IMR-90 (cell line): ENCODE measurements at regions not wholly inside any gene's neighbourhood (a gene's known extent, or its start where the extent isn't known, plus 50 kb on each side); places are given as distances from the start of the nearest gene placed in this dataset.

Source experiments
- ATAC-seq: fragments of 200-7000 bp; cut with Tn5 transposase; 2 replicates; pipeline ENCODE4 v1.9.1; 2020; ENCODE audit warnings: low read depth, mild to moderate bottlenecking, moderate library complexity
- BruUV-seq: library from RNA; stranded (reverse); fragments of 400-500 nt; replicated peaks from 2 replicates; lab custom pipeline; 2021; lab: Mats Ljungman, UMichigan
- CTCF ChIA-PET: fragments of 300-600 bp; formaldehyde crosslinking; extraction: SDS; loops from one replicate; lab custom pipeline; 2021; ENCODE audit warnings: antibody characterized with exemption; lab: Yijun Ruan, JAX
- POLR2A ChIA-PET: fragments of 300-600 bp; sonication (Branson Sonifier 250); formaldehyde crosslinking; loops from one replicate; lab custom pipeline; 2022; ENCODE audit warnings: antibody characterized with exemption; ENCODE audit not compliant: unreplicated experiment; lab: Charles Lee
- DNase-seq: peaks from one replicate; pipeline ENCODE4 v3.0.0; 2013
- H2AFZ ChIP-seq: replicated peaks from 2 replicates; pipeline ENCODE3; 2013; ENCODE audit warnings: low read length, mild to moderate bottlenecking; ENCODE audit not compliant: poor library complexity
- H2AK5ac ChIP-seq: 2 replicates; pipeline ENCODE4 v1.6.1; 2013; ENCODE audit warnings: low read depth, low read length, inconsistent platforms
- H2AK9ac ChIP-seq: replicated peaks from 2 replicates; pipeline ENCODE3; 2013; ENCODE audit warnings: mild to moderate bottlenecking, low read depth, low read length, moderate library complexity; ENCODE audit not compliant: poor library complexity
- H2BK120ac ChIP-seq: 2 replicates; pipeline ENCODE4 v1.6.1; 2013; ENCODE audit warnings: low read depth, low read length, inconsistent platforms
- H2BK15ac ChIP-seq: 3 replicates; pipeline ENCODE4 v1.6.1; 2013; ENCODE audit warnings: low read depth, low read length, inconsistent platforms
- H2BK20ac ChIP-seq: 2 replicates; pipeline ENCODE4 v1.6.1; 2013; ENCODE audit warnings: low read depth, mild to moderate bottlenecking, inconsistent platforms, low read length, moderate library complexity
- H2BK5ac ChIP-seq: 2 replicates; pipeline ENCODE4 v1.6.1; 2013; ENCODE audit warnings: mild to moderate bottlenecking, low read depth, low read length, inconsistent platforms; ENCODE audit not compliant: poor library complexity, severe bottlenecking
- H3K14ac ChIP-seq: replicated peaks from 2 replicates; pipeline ENCODE4 v1.6.1; 2013; ENCODE audit warnings: low read depth, low read length, inconsistent platforms
- H3K18ac ChIP-seq: 2 replicates; pipeline ENCODE4 v1.6.1; 2013; ENCODE audit warnings: low read depth, low read length, control low read depth
- H3K23ac ChIP-seq: 2 replicates; pipeline ENCODE4 v1.6.1; 2013; ENCODE audit warnings: low read depth, low read length, inconsistent platforms
- H3K27ac ChIP-seq: 2 replicates; pipeline ENCODE4 v1.5.1; 2013; ENCODE audit warnings: mild to moderate bottlenecking, control low read depth, low read length; ENCODE audit not compliant: insufficient read depth
- H3K27me3 ChIP-seq: 2 replicates; pipeline ENCODE4 v1.6.1; 2013; ENCODE audit warnings: low read length; ENCODE audit not compliant: control insufficient read depth, insufficient read depth
- H3K36me3 ChIP-seq: 2 replicates; pipeline ENCODE4 v1.6.1; 2013; ENCODE audit warnings: low read length, mixed read lengths; ENCODE audit not compliant: control insufficient read depth, insufficient read depth
- H3K4ac ChIP-seq: 2 replicates; pipeline ENCODE4 v1.6.1; 2013; ENCODE audit warnings: low read depth, low read length, inconsistent platforms
- H3K4me1 ChIP-seq: 2 replicates; pipeline ENCODE4 v1.6.1; 2013; ENCODE audit warnings: low read length, mixed read lengths; ENCODE audit not compliant: control insufficient read depth, insufficient read depth
- H3K4me2 ChIP-seq: 2 replicates; pipeline ENCODE4 v1.6.1; 2013; ENCODE audit warnings: low read depth, mild to moderate bottlenecking, control low read depth, low read length, moderate library complexity
- H3K4me3 ChIP-seq: 2 replicates; pipeline ENCODE4 v1.5.1; 2013; ENCODE audit warnings: low read depth, mild to moderate bottlenecking, control low read depth, low read length, moderate library complexity; ENCODE audit not compliant: insufficient read depth
- H3K56ac ChIP-seq: 2 replicates; pipeline ENCODE4 v1.6.1; 2013; ENCODE audit warnings: low read length, inconsistent platforms; ENCODE audit not compliant: insufficient read depth; ENCODE audit errors: extremely low read depth
- H3K79me1 ChIP-seq, 2 experiments: 2 replicates each; pipeline ENCODE4 v1.6.1; 2013; ENCODE audit warnings: low read length in 2 of 2, inconsistent platforms in 1 of 2, low read depth in 1 of 2
- H3K9ac ChIP-seq: 2 replicates; pipeline ENCODE4 v1.6.1; 2013; ENCODE audit warnings: low read depth, low read length, control low read depth
- H3K9me1 ChIP-seq: 2 replicates; pipeline ENCODE4 v1.6.1; 2013; ENCODE audit warnings: low read length, inconsistent platforms; ENCODE audit not compliant: insufficient read depth
- H3K9me3 ChIP-seq: 2 replicates; pipeline ENCODE4 v1.6.1; 2013; ENCODE audit warnings: low read length; ENCODE audit not compliant: control insufficient read depth, insufficient read depth
- H4K20me1 ChIP-seq: 2 replicates; pipeline ENCODE4 v1.6.1; 2013; ENCODE audit warnings: low read length, inconsistent platforms; ENCODE audit not compliant: insufficient read depth
- H4K5ac ChIP-seq: 2 replicates; pipeline ENCODE4 v1.6.1; 2013; ENCODE audit warnings: mild to moderate bottlenecking, low read depth, low read length, control low read depth
- H4K8ac ChIP-seq, 2 experiments: 2 replicates each; pipeline ENCODE4 v1.6.1; 2013; ENCODE audit warnings: low read depth in 2 of 2, low read length in 2 of 2, control low read depth in 1 of 2, inconsistent platforms in 1 of 2
- H4K91ac ChIP-seq: 2 replicates; pipeline ENCODE4 v1.6.1; 2013; ENCODE audit warnings: low read depth, low read length, inconsistent platforms; ENCODE audit not compliant: insufficient read depth
- BHLHE40 ChIP-seq: fragments of 150-350 bp; IDR thresholded peaks from 2 replicates; pipeline ENCODE4 v1.6.1; 2016; ENCODE audit warnings: mild to moderate bottlenecking, low read depth, low read length
- CTCF ChIP-seq: conservative IDR thresholded peaks from 2 replicates; pipeline ENCODE4 v1.5.1; 2012; ENCODE audit warnings: mild to moderate bottlenecking, low read depth, low read length, improper control_type of control experiment
- MXI1 ChIP-seq: IDR thresholded peaks from 2 replicates; pipeline ENCODE4 v1.6.1; 2012; ENCODE audit warnings: low read depth, mild to moderate bottlenecking, low read length, moderate library complexity, borderline replicate concordance
- NFE2L2 ChIP-seq: fragments of 150-350 bp; IDR thresholded peaks from 2 replicates; pipeline ENCODE4 v1.6.1; 2016; ENCODE audit warnings: low read depth, mild to moderate bottlenecking, low read length
- POLR2A ChIP-seq: IDR thresholded peaks from 2 replicates; pipeline ENCODE4 v1.6.1; 2012; ENCODE audit warnings: mild to moderate bottlenecking, low read depth, low read length
- RAD21 ChIP-seq: IDR thresholded peaks from 2 replicates; pipeline ENCODE4 v1.6.1; 2012; ENCODE audit warnings: low read length, improper control_type of control experiment
- RCOR1 ChIP-seq: IDR thresholded peaks from 2 replicates; pipeline ENCODE4 v1.6.1; 2012; ENCODE audit warnings: mild to moderate bottlenecking, low read length, improper control_type of control experiment; ENCODE audit not compliant: insufficient replicate concordance
- RFX5 ChIP-seq: IDR thresholded peaks from 2 replicates; pipeline ENCODE4 v1.8.0; 2012; ENCODE audit warnings: low read depth, mild to moderate bottlenecking, low read length, moderate library complexity
- WGBS, 2 experiments: methylation state at CpG; one replicate each; pipeline versions ENCODE4 v1.1.5 to v1.1.7; 2013; ENCODE audit warnings: missing lambda C conversion rate in 2 of 2; ENCODE audit not compliant: insufficient read length in 1 of 2; ENCODE audit errors: extremely low coverage in 2 of 2; 5-methylcytosine and 5-hydroxymethylcytosine counted together
- dilution Hi-C: fragments of 300-500 bp; cut with HindIII; formaldehyde crosslinking; loops from one replicate; pipeline ENCODE4 v1.14.3; 2018; ENCODE audit warnings: low sequenced_read_pairs; ENCODE audit not compliant: unreplicated experiment
- in situ Hi-C: fragments of 300-500 bp; cut with MboI; formaldehyde crosslinking; loops from 3 replicates; pipeline ENCODE4 v1.14.3; 2019; ENCODE audit warnings: low sequenced_read_pairs, inconsistent platforms, mixed read lengths
- intact Hi-C: fragments of 100-400 bp; cut with micrococcal nuclease; formaldehyde crosslinking; loops from 2 replicates; pipeline ENCODE4 v1.10.0; 2022

DNA sequence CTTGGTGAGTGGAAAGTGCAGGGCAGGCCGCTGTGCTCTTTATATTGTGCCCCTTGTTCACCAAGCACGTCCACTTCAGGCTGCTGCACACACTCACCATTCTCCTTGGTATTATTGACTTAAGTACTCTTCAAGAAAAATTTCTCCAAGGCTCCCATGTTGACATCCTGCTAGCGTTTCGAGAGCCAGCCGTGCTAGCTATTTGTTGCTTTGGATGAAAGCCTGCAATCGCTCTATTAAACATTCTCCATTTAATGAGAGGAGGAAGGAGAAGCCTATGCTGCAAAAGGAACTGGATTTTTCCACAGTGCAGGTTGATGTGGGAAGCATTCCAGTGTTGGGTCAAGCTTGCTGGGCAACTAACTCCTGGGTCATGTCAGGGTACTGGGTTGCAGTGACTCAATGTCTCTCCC is 113.5 kb downstream of the CD83 start:
- Histone ChIP-seq H2BK120ac (no peak overlapping the region), H3K79me1 (no peaks in the 10 kb centered on the region), H3K4me3 (no peak overlapping the region), H3K18ac (no peak overlapping the region), H3K4me1 (no peaks in the 10 kb centered on the region), H3K36me3 (no peaks in the 10 kb centered on the region), H2BK20ac (no peak overlapping the region), H2BK15ac (no peak overlapping the region), H3K9me3 (peaks cover 3% of the 10 kb centered on the region), H3K27me3 (peaks cover 10% of the 10 kb centered on the region), H4K5ac (no peak overlapping the region), H3K27ac (no peak overlapping the region), H2AK9ac (no peak overlapping the region), H2BK5ac (no peak overlapping the region), H4K91ac (no peak overlapping the region), H4K20me1 (no peaks in the 10 kb centered on the region), H3K56ac (no peak overlapping the region), H2AK5ac (no peak overlapping the region), H3K9me1 (no peaks in the 10 kb centered on the region), H3K4me2 (no peak overlapping the region), H3K9ac (no peak overlapping the region), H2AFZ (no peak overlapping the region), H3K14ac (no peak overlapping the region), H4K8ac (no peak overlapping the region), H3K4ac (no peak overlapping the region), H3K23ac (no peak overlapping the region)
- CTCF ChIA-PET, result no interaction called here
- intact Hi-C loops, result no loop called here
- in situ Hi-C loops, result no loop called here
- POLR2A ChIA-PET, result no interaction called here
- dilution Hi-C loops, result no loop called here
- no TSS peak for BruUV-seq
- ATAC-seq (no peak), DNase-seq (no peak)
- TF ChIP-seq CTCF (no peak), MXI1 (no peak), POLR2A (no peak), RFX5 (no peak), NFE2L2 (no peak), RCOR1 (no peak), BHLHE40 (no peak), RAD21 (no peak)
- no CpG with 5 or more reads among the region's 6 CpGs for WGBS, 2 experiments
